ENCODE measurements at regions not wholly inside any gene's neighbourhood (a gene's known extent, or its start where the extent isn't known, plus 50 kb on each side); places are given as distances from the start of the nearest gene placed in this dataset.

- Histone ChIP-seq H3K9me3 (ENCODE audit: control insufficient read depth, low read depth, low read length) (no peaks in the 10 kb centered on the region), H3K9ac (ENCODE audit: control insufficient read depth, extremely low read depth, insufficient read depth, low read length) (no peak overlapping the region), H3K36me3 (ENCODE audit: control insufficient read depth in 2 of 2, extremely low read depth in 1 of 2, insufficient read depth in 2 of 2, low read length in 2 of 2) (no peaks in the 10 kb centered on the region), H4K20me1 (ENCODE audit: control insufficient read depth, extremely low read depth, insufficient read depth, low read length) (no peaks in the 10 kb centered on the region), H3K4me1 (ENCODE audit: control insufficient read depth, extremely low read depth, insufficient read depth, low read length) (no peaks in the 10 kb centered on the region), H3K9me1 (ENCODE audit: control insufficient read depth, extremely low read depth, insufficient read depth, low read length) (no peaks in the 10 kb centered on the region), H3K79me2 (ENCODE audit: control insufficient read depth, insufficient read depth, low read length) (no peaks in the 10 kb centered on the region), H3K27ac (ENCODE audit: control insufficient read depth, insufficient read depth, low read length) (no peak overlapping the region), H3K27me3 (ENCODE audit: control insufficient read depth, extremely low read depth, insufficient read depth, low read length) (no peaks in the 10 kb centered on the region), H2AFZ (ENCODE audit: control insufficient read depth, low read length) (no peak overlapping the region), H3K4me3 (ENCODE audit: control insufficient read depth in 2 of 3, extremely low read depth in 1 of 3, insufficient read depth in 2 of 3, low read depth in 1 of 3, low read length in 3 of 3) (no peak overlapping the region), H3K4me2 (ENCODE audit: control insufficient read depth, extremely low read depth, insufficient read depth, low read depth, low read length) (no peak overlapping the region)
- FAIRE-seq (no peak), DNase-seq (ENCODE audit: low read depth, low spot score) (no peak)
- no peak for TF ChIP-seq EZH2 (IDR thresholded peaks at IDR 0.05; ENCODE audit: low read length)
- dilution Hi-C loops (cut with MboI; ENCODE audit: extremely low pct_ligation_motif_present, low sequenced_read_pairs), result no loop called here
Measured at GRCh38 chr9:1875251-1875851, 139.8 kb upstream of the SMARCA2 start.

- no peak overlapping the region for H3K9ac ChIP-seq (ENCODE audit: control insufficient read depth, extremely low read depth, insufficient read depth, low read length)
- H3K9me1 ChIP-seq (ENCODE audit: control insufficient read depth, extremely low read depth, insufficient read depth, low read length), result no peaks in the 10 kb centered on the region
- H3K27ac ChIP-seq (ENCODE audit: control insufficient read depth, insufficient read depth, low read length), result no peak overlapping the region
- H3K79me2 ChIP-seq (ENCODE audit: control insufficient read depth, insufficient read depth, low read length), result no peaks in the 10 kb centered on the region
- no peaks in the 10 kb centered on the region for H3K27me3 ChIP-seq (ENCODE audit: control insufficient read depth, extremely low read depth, insufficient read depth, low read length)
- H2AFZ ChIP-seq (ENCODE audit: control insufficient read depth, low read length), result no peak overlapping the region
- H3K4me2 ChIP-seq (ENCODE audit: control insufficient read depth, extremely low read depth, insufficient read depth, low read depth, low read length), result no peak overlapping the region
- DNase-seq (ENCODE audit: low read depth, low spot score), result no peak
- no peak for TF ChIP-seq EZH2 (IDR thresholded peaks at IDR 0.05; ENCODE audit: low read length)
- TF ChIP-seq, protein P1, sequence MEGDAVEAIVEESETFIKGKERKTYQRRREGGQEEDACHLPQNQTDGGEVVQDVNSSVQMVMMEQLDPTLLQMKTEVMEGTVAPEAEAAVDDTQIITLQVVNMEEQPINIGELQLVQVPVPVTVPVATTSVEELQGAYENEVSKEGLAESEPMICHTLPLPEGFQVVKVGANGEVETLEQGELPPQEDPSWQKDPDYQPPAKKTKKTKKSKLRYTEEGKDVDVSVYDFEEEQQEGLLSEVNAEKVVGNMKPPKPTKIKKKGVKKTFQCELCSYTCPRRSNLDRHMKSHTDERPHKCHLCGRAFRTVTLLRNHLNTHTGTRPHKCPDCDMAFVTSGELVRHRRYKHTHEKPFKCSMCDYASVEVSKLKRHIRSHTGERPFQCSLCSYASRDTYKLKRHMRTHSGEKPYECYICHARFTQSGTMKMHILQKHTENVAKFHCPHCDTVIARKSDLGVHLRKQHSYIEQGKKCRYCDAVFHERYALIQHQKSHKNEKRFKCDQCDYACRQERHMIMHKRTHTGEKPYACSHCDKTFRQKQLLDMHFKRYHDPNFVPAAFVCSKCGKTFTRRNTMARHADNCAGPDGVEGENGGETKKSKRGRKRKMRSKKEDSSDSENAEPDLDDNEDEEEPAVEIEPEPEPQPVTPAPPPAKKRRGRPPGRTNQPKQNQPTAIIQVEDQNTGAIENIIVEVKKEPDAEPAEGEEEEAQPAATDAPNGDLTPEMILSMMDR (optimal IDR thresholded peaks at IDR 0.05 in 1 of 3, IDR thresholded peaks at IDR 0.05 in 1 of 3, conservative IDR thresholded peaks at IDR 0.05 in 1 of 3; ENCODE audit: extremely low read depth in 1 of 3, insufficient read depth in 2 of 3, low read length in 3 of 3), result no peak
- H3K4me3 ChIP-seq (ENCODE audit: control insufficient read depth in 2 of 3, extremely low read depth in 1 of 3, insufficient read depth in 2 of 3, low read depth in 1 of 3, low read length in 3 of 3), result no peak overlapping the region
- no peaks in the 10 kb centered on the region for H4K20me1 ChIP-seq (ENCODE audit: control insufficient read depth, extremely low read depth, insufficient read depth, low read length)
- FAIRE-seq, result no peak
- H3K9me3 ChIP-seq (ENCODE audit: control insufficient read depth, low read depth, low read length), result no peaks in the 10 kb centered on the region
- H3K36me3 ChIP-seq (ENCODE audit: control insufficient read depth in 2 of 2, extremely low read depth in 1 of 2, insufficient read depth in 2 of 2, low read length in 2 of 2), result no peaks in the 10 kb centered on the region
- no peaks in the 10 kb centered on the region for H3K4me1 ChIP-seq (ENCODE audit: control insufficient read depth, extremely low read depth, insufficient read depth, low read length)
- dilution Hi-C loops (cut with MboI; ENCODE audit: extremely low pct_ligation_motif_present, low sequenced_read_pairs), result no loop called here
Measured at GRCh38 chr9:1875921-1876448, 139.2 kb upstream of the SMARCA2 start.
